WTC11 (cell line): ENCODE measurements at regions not wholly inside any gene's neighbourhood (a gene's known extent, or its start where the extent isn't known, plus 50 kb on each side); places are given as distances from the start of the nearest gene placed in this dataset.
"Not testable (repeated sequence)": the region's sequence is repeated elsewhere in the genome, so short reads cannot be mapped to it uniquely, and the experiment has no call there.

Experiments
- ATAC-seq: fragments of 200-7000 bp; cut with Tn5 transposase; 2 replicates; pipeline ENCODE4 v1.10.0; 2021; ENCODE audit warnings: mild to moderate bottlenecking, moderate library complexity
- CTCF ChIA-PET: fragments of 300-600 bp; sonication (Branson Sonifier 250); formaldehyde crosslinking; loops from one replicate; lab custom pipeline; 2021; ENCODE audit warnings: antibody characterized with exemption; lab: Charles Lee
- POLR2A ChIA-PET: fragments of 350-600 bp; sonication (Branson Sonifier 250); formaldehyde crosslinking; loops from one replicate; lab custom pipeline; 2021; ENCODE audit warnings: antibody characterized with exemption; lab: Charles Lee
- DNase-seq: peaks from one replicate; pipeline ENCODE4 v3.0.0; 2021; ENCODE audit warnings: low spot score
- H3K27ac Mint-ChIP-seq: 2 replicates; pipeline ENCODE4 v1.8.0; 2021; ENCODE audit warnings: mixed read lengths
- H3K27me3 Mint-ChIP-seq: 2 replicates; pipeline ENCODE4 v1.8.0; 2021; ENCODE audit warnings: low read depth, mild to moderate bottlenecking, moderate library complexity, mixed read lengths
- H3K36me3 Mint-ChIP-seq: 2 replicates; pipeline ENCODE4 v1.8.0; 2021; ENCODE audit warnings: mixed read lengths
- H3K4me1 Mint-ChIP-seq: 2 replicates; pipeline ENCODE4 v1.8.0; 2022; ENCODE audit warnings: mixed read lengths
- H3K4me3 Mint-ChIP-seq: 2 replicates; pipeline ENCODE4 v1.8.0; 2021; ENCODE audit warnings: mild to moderate bottlenecking, moderate library complexity, mixed read lengths
- H3K9me3 Mint-ChIP-seq: 2 replicates; pipeline ENCODE4 v1.8.0; 2021; ENCODE audit warnings: mixed read lengths
- AR ChIP-seq: fragments of 250-450 bp; sonication (Bioruptor Pico); IDR thresholded peaks from 2 replicates; pipeline ENCODE4 v1.9.0; 2021; ENCODE audit warnings: mild to moderate bottlenecking
- CBFB ChIP-seq: sonication (generic); formaldehyde crosslinking; IDR thresholded peaks from 2 replicates; pipeline ENCODE4 v1.8.1; 2022; ENCODE audit warnings: mild to moderate bottlenecking, low read depth, missing genetic modification reagents
- GRHL2 ChIP-seq: fragments of 250-450 bp; sonication (Bioruptor Pico); IDR thresholded peaks from 2 replicates; pipeline ENCODE4 v1.8.0; 2022; ENCODE audit warnings: mild to moderate bottlenecking, moderate library complexity; ENCODE audit not compliant: insufficient replicate concordance, severe bottlenecking
- IRF1 ChIP-seq: sonication (generic); formaldehyde crosslinking; IDR thresholded peaks from 2 replicates; pipeline ENCODE4 v1.8.0; 2023; ENCODE audit warnings: missing genetic modification reagents
- IRF2 ChIP-seq: sonication (generic); formaldehyde crosslinking; IDR thresholded peaks from 2 replicates; pipeline ENCODE4 v1.8.0; 2022; ENCODE audit warnings: low read depth, missing genetic modification reagents, borderline replicate concordance
- MXD4 ChIP-seq: fragments of 250-450 bp; sonication (Bioruptor Pico); IDR thresholded peaks from 2 replicates; pipeline ENCODE4 v1.8.0; 2021; ENCODE audit warnings: mild to moderate bottlenecking, moderate library complexity, borderline replicate concordance
- NFE2L1 ChIP-seq: sonication (generic); formaldehyde crosslinking; IDR thresholded peaks from 2 replicates; pipeline ENCODE4 v1.8.1; 2023; ENCODE audit warnings: missing genetic modification reagents
- NFYB ChIP-seq: sonication (generic); formaldehyde crosslinking; conservative IDR thresholded peaks from 2 replicates; pipeline ENCODE4 v1.8.0; 2022; ENCODE audit warnings: low read depth, missing genetic modification reagents
- SMAD4 ChIP-seq: sonication (generic); formaldehyde crosslinking; IDR thresholded peaks from 2 replicates; pipeline ENCODE4 v1.8.0; 2022; ENCODE audit warnings: mild to moderate bottlenecking, missing genetic modification reagents
- SOX15 ChIP-seq: fragments of 250-450 bp; sonication (Bioruptor Pico); IDR thresholded peaks from 2 replicates; pipeline ENCODE4 v1.9.0; 2021; ENCODE audit warnings: mild to moderate bottlenecking
- USF1 ChIP-seq: sonication (generic); formaldehyde crosslinking; IDR thresholded peaks from 2 replicates; pipeline ENCODE4 v1.8.0; 2022; ENCODE audit warnings: mild to moderate bottlenecking, missing genetic modification reagents
- ZNF532 ChIP-seq: fragments of 250-450 bp; sonication (Bioruptor Pico); IDR thresholded peaks from 2 replicates; pipeline ENCODE4 v1.9.0; 2021; ENCODE audit warnings: mild to moderate bottlenecking, borderline replicate concordance
- ZNF671 ChIP-seq: fragments of 250-450 bp; sonication (Bioruptor Pico); IDR thresholded peaks from 2 replicates; pipeline ENCODE4 v1.8.0; 2021; ENCODE audit warnings: mild to moderate bottlenecking
- TF ChIP-seq, protein P1 (sequence below): sonication (generic); formaldehyde crosslinking; IDR thresholded peaks from 2 replicates; pipeline ENCODE4 v1.8.1; 2023; ENCODE audit warnings: mild to moderate bottlenecking, missing genetic modification reagents, borderline replicate concordance

DNA sequence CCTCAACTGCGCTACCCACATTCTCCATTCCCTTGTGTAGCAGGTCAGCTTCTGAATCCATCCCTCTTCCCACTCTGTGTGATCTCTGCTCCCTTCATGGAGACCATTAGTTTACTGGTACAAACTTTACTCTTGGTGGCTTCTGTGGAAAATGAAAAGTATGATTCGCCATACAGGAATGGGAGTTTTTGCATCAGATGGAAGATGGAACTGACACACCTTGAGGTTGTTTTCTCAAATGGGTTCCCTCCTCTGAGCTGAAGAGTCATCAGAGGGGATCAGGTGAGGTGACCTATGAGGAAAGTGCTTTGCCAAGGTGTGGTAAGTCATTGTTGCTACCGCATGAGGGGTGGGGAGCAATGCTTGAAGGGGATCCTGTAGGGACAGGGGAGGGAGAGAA is 266.8 kb downstream of the INHBA start:
- TF ChIP-seq ZNF532 (CRISPR knock-in tag) (no peak), NFE2L1 (CRISPR knock-in tag) (no peak), USF1 (no peak)
- TF ChIP-seq, all 79 proteins: peak for 0
- no peak for DNase-seq
- Mint-ChIP-seq H3K27me3 (no peaks in the 10 kb centered on the region), H3K4me3 (no peak overlapping the region), H3K4me1 (0 out of 2 replicates have a peak, but pooled peaks cover 5% of the 10 kb centered on the region), H3K9me3 (peaks cover 27% of the 10 kb centered on the region), H3K27ac (no peak overlapping the region), H3K36me3 (peaks cover 5% of the 10 kb centered on the region)
- no peak for ATAC-seq
- ChIA-PET CTCF (no interaction called here), POLR2A (no interaction called here)

- CTCF ChIA-PET, DNase-seq, H3K36me3 Mint-ChIP-seq, H3K27ac Mint-ChIP-seq, H3K4me1 Mint-ChIP-seq, H3K4me3 Mint-ChIP-seq, ATAC-seq, H3K27me3 Mint-ChIP-seq, POLR2A ChIA-PET: not testable (repeated sequence)
- 0 out of 2 replicates have a peak, but pooled peaks have one; percentile 36 for TF ChIP-seq NFYB (CRISPR knock-in tag)
- H3K9me3 Mint-ChIP-seq = peaks cover 30% of the 10 kb centered on the region
Observed at GRCh38 chr7:41435020-41435419, 267.9 kb downstream of the INHBA start.

- Mint-ChIP-seq H3K27me3 (no peaks in the 10 kb centered on the region), H3K4me1 (no peaks in the 10 kb centered on the region)
- CTCF ChIA-PET = interaction anchor here (0.8 kb wide), 1 partner anchor 274 kb away, joined by 3 read pairs; no protein-coding TSS in a partner anchor
- TF ChIP-seq SMAD4 (CRISPR knock-in tag) = no peak
- no peak for TF ChIP-seq MXD4 (CRISPR knock-in tag)
- no peak for TF ChIP-seq ZNF671 (CRISPR knock-in tag)
- TF ChIP-seq CBFB = no peak
- TF ChIP-seq, protein P1, sequence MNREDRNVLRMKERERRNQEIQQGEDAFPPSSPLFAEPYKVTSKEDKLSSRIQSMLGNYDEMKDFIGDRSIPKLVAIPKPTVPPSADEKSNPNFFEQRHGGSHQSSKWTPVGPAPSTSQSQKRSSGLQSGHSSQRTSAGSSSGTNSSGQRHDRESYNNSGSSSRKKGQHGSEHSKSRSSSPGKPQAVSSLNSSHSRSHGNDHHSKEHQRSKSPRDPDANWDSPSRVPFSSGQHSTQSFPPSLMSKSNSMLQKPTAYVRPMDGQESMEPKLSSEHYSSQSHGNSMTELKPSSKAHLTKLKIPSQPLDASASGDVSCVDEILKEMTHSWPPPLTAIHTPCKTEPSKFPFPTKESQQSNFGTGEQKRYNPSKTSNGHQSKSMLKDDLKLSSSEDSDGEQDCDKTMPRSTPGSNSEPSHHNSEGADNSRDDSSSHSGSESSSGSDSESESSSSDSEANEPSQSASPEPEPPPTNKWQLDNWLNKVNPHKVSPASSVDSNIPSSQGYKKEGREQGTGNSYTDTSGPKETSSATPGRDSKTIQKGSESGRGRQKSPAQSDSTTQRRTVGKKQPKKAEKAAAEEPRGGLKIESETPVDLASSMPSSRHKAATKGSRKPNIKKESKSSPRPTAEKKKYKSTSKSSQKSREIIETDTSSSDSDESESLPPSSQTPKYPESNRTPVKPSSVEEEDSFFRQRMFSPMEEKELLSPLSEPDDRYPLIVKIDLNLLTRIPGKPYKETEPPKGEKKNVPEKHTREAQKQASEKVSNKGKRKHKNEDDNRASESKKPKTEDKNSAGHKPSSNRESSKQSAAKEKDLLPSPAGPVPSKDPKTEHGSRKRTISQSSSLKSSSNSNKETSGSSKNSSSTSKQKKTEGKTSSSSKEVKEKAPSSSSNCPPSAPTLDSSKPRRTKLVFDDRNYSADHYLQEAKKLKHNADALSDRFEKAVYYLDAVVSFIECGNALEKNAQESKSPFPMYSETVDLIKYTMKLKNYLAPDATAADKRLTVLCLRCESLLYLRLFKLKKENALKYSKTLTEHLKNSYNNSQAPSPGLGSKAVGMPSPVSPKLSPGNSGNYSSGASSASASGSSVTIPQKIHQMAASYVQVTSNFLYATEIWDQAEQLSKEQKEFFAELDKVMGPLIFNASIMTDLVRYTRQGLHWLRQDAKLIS (CRISPR knock-in tag) = no peak
- no peak for TF ChIP-seq IRF1 (CRISPR knock-in tag)
- TF ChIP-seq GRHL2 (CRISPR knock-in tag) = no peak
- no peak for TF ChIP-seq IRF2 (CRISPR knock-in tag)
- TF ChIP-seq AR = no peak
- TF ChIP-seq SOX15 (CRISPR knock-in tag) = no peak
- TF ChIP-seq, all 79 proteins: peak for 0
- H3K9me3 Mint-ChIP-seq = peaks cover 31% of the 10 kb centered on the region
- ATAC-seq (no peak), DNase-seq (no peak)
- peaks cover 3% of the 10 kb centered on the region for H3K36me3 Mint-ChIP-seq
- POLR2A ChIA-PET = no interaction called here
- no peak overlapping the region for H3K4me3 Mint-ChIP-seq
- H3K27ac Mint-ChIP-seq = no peak overlapping the region
Observed at GRCh38 chr7:41431671-41432070, 271.2 kb downstream of the INHBA start.
